ENCODE measurements at regions not wholly inside any gene's neighbourhood (a gene's known extent, or its start where the extent isn't known, plus 50 kb on each side); places are given as distances from the start of the nearest gene placed in this dataset.

GRCh38 chr14:89646971-89647370 lies 229.9 kb upstream of the FOXN3 start:
- no peak for TF ChIP-seq CTCF (conservative IDR thresholded peaks at IDR 0.05)
- TF ChIP-seq EZH2 (IDR thresholded peaks at IDR 0.05; ENCODE audit: low read depth), result no peak
